ENCODE measurements at regions not wholly inside any gene's neighbourhood (a gene's known extent, or its start where the extent isn't known, plus 50 kb on each side); places are given as distances from the start of the nearest gene placed in this dataset.

- Histone ChIP-seq H3K9me2 (no peaks in the 10 kb centered on the region), H3K9me3 (no peaks in the 10 kb centered on the region), H4K20me1 (ENCODE audit: insufficient read depth) (no peaks in the 10 kb centered on the region), H2AFZ (ENCODE audit: low read depth) (no peak overlapping the region), H3F3A (replicated peaks; ENCODE audit: insufficient read depth) (no peaks in the 10 kb centered on the region), H3K4me2 (no peak overlapping the region), H3K79me2 (ENCODE audit: insufficient read depth) (no peaks in the 10 kb centered on the region), H3K4me1 (ENCODE audit: control insufficient read depth in 1 of 2, insufficient read depth in 2 of 2, low read depth in 1 of 2, low read length in 1 of 2) (no peaks in the 10 kb centered on the region), H3K4me3 (ENCODE audit: low read depth in 2 of 2, low read length in 1 of 2) (no peak overlapping the region), H3K27ac (ENCODE audit: low read depth in 2 of 2, low read length in 1 of 2) (no peak overlapping the region), H3K27me3 (ENCODE audit: insufficient read depth) (no peaks in the 10 kb centered on the region), H3K9ac (no peak overlapping the region), H3K36me3 (replicated peaks in 1 of 2; ENCODE audit: control insufficient read depth in 1 of 2, insufficient read depth in 2 of 2, low read length in 1 of 2) (no peaks in the 10 kb centered on the region)
- POLR2A ChIA-PET, result no interaction called here
- CTCF ChIA-PET, result interaction anchor here (0.6 to 1.6 kb wide), 2 partner anchors 17 to 18 kb away, joined by 3 to 5 read pairs; no protein-coding TSS in a partner anchor
- no peak for DNase-seq
- TF ChIP-seq TEAD4 (IDR thresholded peaks at IDR 0.05; ENCODE audit: borderline replicate concordance, insufficient read depth) (no peak), POLR2AphosphoS5 (IDR thresholded peaks at IDR 0.05; ENCODE audit: low read depth, low read length) (no peak), GATA2 (CRISPR knock-in tag; IDR thresholded peaks at IDR 0.05) (no peak), RXRA (IDR thresholded peaks at IDR 0.05; ENCODE audit: borderline replicate concordance, low read depth) (no peak), FOXM1 (IDR thresholded peaks at IDR 0.05; ENCODE audit: low read depth) (no peak), RCOR1 (IDR thresholded peaks at IDR 0.05; ENCODE audit: low read length) (no peak), RAD21 (IDR thresholded peaks at IDR 0.05; ENCODE audit: low read length) (no peak), SMC3 (IDR thresholded peaks at IDR 0.05; ENCODE audit: low read depth, low read length) (no peak)
- TF ChIP-seq, protein P1, sequence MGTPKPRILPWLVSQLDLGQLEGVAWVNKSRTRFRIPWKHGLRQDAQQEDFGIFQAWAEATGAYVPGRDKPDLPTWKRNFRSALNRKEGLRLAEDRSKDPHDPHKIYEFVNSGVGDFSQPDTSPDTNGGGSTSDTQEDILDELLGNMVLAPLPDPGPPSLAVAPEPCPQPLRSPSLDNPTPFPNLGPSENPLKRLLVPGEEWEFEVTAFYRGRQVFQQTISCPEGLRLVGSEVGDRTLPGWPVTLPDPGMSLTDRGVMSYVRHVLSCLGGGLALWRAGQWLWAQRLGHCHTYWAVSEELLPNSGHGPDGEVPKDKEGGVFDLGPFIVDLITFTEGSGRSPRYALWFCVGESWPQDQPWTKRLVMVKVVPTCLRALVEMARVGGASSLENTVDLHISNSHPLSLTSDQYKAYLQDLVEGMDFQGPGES (IDR thresholded peaks at IDR 0.05; ENCODE audit: low read depth, low read length), result no peak
- TF ChIP-seq, protein P2, sequence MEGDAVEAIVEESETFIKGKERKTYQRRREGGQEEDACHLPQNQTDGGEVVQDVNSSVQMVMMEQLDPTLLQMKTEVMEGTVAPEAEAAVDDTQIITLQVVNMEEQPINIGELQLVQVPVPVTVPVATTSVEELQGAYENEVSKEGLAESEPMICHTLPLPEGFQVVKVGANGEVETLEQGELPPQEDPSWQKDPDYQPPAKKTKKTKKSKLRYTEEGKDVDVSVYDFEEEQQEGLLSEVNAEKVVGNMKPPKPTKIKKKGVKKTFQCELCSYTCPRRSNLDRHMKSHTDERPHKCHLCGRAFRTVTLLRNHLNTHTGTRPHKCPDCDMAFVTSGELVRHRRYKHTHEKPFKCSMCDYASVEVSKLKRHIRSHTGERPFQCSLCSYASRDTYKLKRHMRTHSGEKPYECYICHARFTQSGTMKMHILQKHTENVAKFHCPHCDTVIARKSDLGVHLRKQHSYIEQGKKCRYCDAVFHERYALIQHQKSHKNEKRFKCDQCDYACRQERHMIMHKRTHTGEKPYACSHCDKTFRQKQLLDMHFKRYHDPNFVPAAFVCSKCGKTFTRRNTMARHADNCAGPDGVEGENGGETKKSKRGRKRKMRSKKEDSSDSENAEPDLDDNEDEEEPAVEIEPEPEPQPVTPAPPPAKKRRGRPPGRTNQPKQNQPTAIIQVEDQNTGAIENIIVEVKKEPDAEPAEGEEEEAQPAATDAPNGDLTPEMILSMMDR (IDR thresholded peaks at IDR 0.05), result no peak
- TF ChIP-seq, protein P3, sequence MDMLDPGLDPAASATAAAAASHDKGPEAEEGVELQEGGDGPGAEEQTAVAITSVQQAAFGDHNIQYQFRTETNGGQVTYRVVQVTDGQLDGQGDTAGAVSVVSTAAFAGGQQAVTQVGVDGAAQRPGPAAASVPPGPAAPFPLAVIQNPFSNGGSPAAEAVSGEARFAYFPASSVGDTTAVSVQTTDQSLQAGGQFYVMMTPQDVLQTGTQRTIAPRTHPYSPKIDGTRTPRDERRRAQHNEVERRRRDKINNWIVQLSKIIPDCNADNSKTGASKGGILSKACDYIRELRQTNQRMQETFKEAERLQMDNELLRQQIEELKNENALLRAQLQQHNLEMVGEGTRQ (IDR thresholded peaks at IDR 0.05; ENCODE audit: borderline replicate concordance, low read depth, low read length), result no peak
- TF ChIP-seq, protein P4, sequence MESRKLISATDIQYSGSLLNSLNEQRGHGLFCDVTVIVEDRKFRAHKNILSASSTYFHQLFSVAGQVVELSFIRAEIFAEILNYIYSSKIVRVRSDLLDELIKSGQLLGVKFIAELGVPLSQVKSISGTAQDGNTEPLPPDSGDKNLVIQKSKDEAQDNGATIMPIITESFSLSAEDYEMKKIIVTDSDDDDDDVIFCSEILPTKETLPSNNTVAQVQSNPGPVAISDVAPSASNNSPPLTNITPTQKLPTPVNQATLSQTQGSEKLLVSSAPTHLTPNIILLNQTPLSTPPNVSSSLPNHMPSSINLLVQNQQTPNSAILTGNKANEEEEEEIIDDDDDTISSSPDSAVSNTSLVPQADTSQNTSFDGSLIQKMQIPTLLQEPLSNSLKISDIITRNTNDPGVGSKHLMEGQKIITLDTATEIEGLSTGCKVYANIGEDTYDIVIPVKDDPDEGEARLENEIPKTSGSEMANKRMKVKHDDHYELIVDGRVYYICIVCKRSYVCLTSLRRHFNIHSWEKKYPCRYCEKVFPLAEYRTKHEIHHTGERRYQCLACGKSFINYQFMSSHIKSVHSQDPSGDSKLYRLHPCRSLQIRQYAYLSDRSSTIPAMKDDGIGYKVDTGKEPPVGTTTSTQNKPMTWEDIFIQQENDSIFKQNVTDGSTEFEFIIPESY (IDR thresholded peaks at IDR 0.05; ENCODE audit: borderline replicate concordance, low read depth), result no peak
These were observed 260.1 kb upstream of the UBE2E2 start for GRCh38 chr3:22942981-22943380.

DNA sequence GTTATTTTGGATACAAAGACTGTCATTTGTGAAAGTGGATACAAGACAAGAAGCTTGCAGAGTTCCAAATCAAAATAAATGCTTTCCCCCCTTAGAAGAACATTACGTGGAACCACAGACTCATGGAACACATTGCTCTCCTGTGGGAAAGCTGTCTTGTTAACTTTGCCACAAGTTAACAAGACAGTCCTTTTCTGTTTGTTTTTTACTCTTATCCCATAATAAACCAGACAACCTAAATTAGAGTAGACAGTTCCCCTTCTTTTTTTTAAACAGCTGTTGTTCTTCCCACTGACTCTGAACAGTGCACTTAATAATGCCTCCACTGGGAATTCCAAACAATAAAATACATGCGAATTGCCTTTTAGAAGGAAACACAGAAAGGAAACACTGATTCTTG lies 255.3 kb upstream of the UBE2E2 start:
- Histone ChIP-seq H2AFZ (ENCODE audit: low read depth) (no peak overlapping the region), H3K4me3 (ENCODE audit: low read depth in 2 of 2, low read length in 1 of 2) (no peak overlapping the region), H3K9me3 (no peaks in the 10 kb centered on the region), H3K4me1 (ENCODE audit: control insufficient read depth in 1 of 2, insufficient read depth in 2 of 2, low read depth in 1 of 2, low read length in 1 of 2) (no peaks in the 10 kb centered on the region), H3F3A (replicated peaks; ENCODE audit: insufficient read depth) (no peaks in the 10 kb centered on the region), H3K36me3 (replicated peaks in 1 of 2; ENCODE audit: control insufficient read depth in 1 of 2, insufficient read depth in 2 of 2, low read length in 1 of 2) (no peaks in the 10 kb centered on the region), H3K9ac (no peak overlapping the region), H3K27me3 (ENCODE audit: insufficient read depth) (no peaks in the 10 kb centered on the region), H4K20me1 (ENCODE audit: insufficient read depth) (no peaks in the 10 kb centered on the region), H3K4me2 (no peak overlapping the region), H3K9me2 (no peaks in the 10 kb centered on the region), H3K79me2 (ENCODE audit: insufficient read depth) (no peaks in the 10 kb centered on the region), H3K27ac (ENCODE audit: low read depth in 2 of 2, low read length in 1 of 2) (no peak overlapping the region)
- ChIA-PET POLR2A (no interaction called here), CTCF (no interaction called here)
- WGBS (ENCODE audit: low lambda C conversion rate), result 68% methylated on average over 2 of the region's 2 CpGs
- no peak for DNase-seq
- no peak for TF ChIP-seq FOSL2 (IDR thresholded peaks at IDR 0.05; ENCODE audit: borderline replicate concordance, low read depth)
- TF ChIP-seq GATA2 (CRISPR knock-in tag; IDR thresholded peaks at IDR 0.05), result no peak
- TF ChIP-seq EP300 (IDR thresholded peaks at IDR 0.05; ENCODE audit: borderline replicate concordance in 1 of 2, low read depth in 1 of 2, low read length in 1 of 2), result no peak
- no peak for TF ChIP-seq TEAD4 (IDR thresholded peaks at IDR 0.05; ENCODE audit: borderline replicate concordance, insufficient read depth)
- TF ChIP-seq, protein P2 (IDR thresholded peaks at IDR 0.05), result no peak
- TF ChIP-seq YY1 (IDR thresholded peaks at IDR 0.05; ENCODE audit: low read depth), result no peak

Measured in SK-N-SH (cell line).